ENCODE measurements at regions not wholly inside any gene's neighbourhood (a gene's known extent, or its start where the extent isn't known, plus 50 kb on each side); places are given as distances from the start of the nearest gene placed in this dataset.
A peak's percentile ranks its signal among the peaks of the same experiment; 100 is the strongest.

- Histone ChIP-seq H3K4me1 (ENCODE audit: control insufficient read depth, insufficient read depth, low read length) (peaks cover 83% of the 10 kb centered on the region), H3K27me3 (ENCODE audit: control insufficient read depth, insufficient read depth, low read length) (no peaks in the 10 kb centered on the region), H3K4me3 (ENCODE audit: low read length) (no peak overlapping the region), H3K9me3 (replicated peaks; ENCODE audit: control insufficient read depth, low read depth, low read length) (no peaks in the 10 kb centered on the region), H3K36me3 (ENCODE audit: control insufficient read depth, insufficient read depth, low read length) (no peaks in the 10 kb centered on the region), H3K27ac (ENCODE audit: low read length) (peak overlapping the region; percentile 72)
- 0% methylated on average over 1 of the region's 7 CpGs for whole genome bisulfite sequencing (ENCODE audit: insufficient coverage)
- peak; percentile 96 for DNase-seq
These were observed 100.5 kb downstream of the LRRC74A start for GRCh38 chr14:76926521-76927251.

- 67% methylated on average over 5 of the region's 9 CpGs for WGBS (ENCODE audit: insufficient coverage)
- H3K4me1 ChIP-seq (ENCODE audit: control insufficient read depth, insufficient read depth, low read length) = peaks cover 95% of the 10 kb centered on the region
These were observed 98.9 kb downstream of the LRRC74A start for GRCh38 chr14:76925097-76925441.

GRCh38 chr14:76924371-76925096 is 98.3 kb downstream of the LRRC74A start:
- Histone ChIP-seq H3K36me3 (ENCODE audit: control insufficient read depth, insufficient read depth, low read length) (no peaks in the 10 kb centered on the region), H3K27ac (ENCODE audit: low read length) (peak overlapping the region; percentile 20), H3K4me3 (ENCODE audit: low read length) (no peak overlapping the region), H3K9me3 (replicated peaks; ENCODE audit: control insufficient read depth, low read depth, low read length) (no peaks in the 10 kb centered on the region), H3K4me1 (ENCODE audit: control insufficient read depth, insufficient read depth, low read length) (peaks cover 97% of the 10 kb centered on the region), H3K27me3 (ENCODE audit: control insufficient read depth, insufficient read depth, low read length) (no peaks in the 10 kb centered on the region)
- peak; percentile 79 for DNase-seq
- WGBS (ENCODE audit: insufficient coverage) = 45% methylated on average over 7 of the region's 15 CpGs

More at GRCh38 chr14:76925097-76925441, 98.9 kb downstream of the LRRC74A start:
- Histone ChIP-seq H3K9me3 (replicated peaks; ENCODE audit: control insufficient read depth, low read depth, low read length) (no peaks in the 10 kb centered on the region), H3K36me3 (ENCODE audit: control insufficient read depth, insufficient read depth, low read length) (no peaks in the 10 kb centered on the region), H3K4me3 (ENCODE audit: low read length) (no peak overlapping the region), H3K27me3 (ENCODE audit: control insufficient read depth, insufficient read depth, low read length) (no peaks in the 10 kb centered on the region), H3K27ac (ENCODE audit: low read length) (peak overlapping the region; percentile 20)
- DNase-seq = no peak

DNA sequence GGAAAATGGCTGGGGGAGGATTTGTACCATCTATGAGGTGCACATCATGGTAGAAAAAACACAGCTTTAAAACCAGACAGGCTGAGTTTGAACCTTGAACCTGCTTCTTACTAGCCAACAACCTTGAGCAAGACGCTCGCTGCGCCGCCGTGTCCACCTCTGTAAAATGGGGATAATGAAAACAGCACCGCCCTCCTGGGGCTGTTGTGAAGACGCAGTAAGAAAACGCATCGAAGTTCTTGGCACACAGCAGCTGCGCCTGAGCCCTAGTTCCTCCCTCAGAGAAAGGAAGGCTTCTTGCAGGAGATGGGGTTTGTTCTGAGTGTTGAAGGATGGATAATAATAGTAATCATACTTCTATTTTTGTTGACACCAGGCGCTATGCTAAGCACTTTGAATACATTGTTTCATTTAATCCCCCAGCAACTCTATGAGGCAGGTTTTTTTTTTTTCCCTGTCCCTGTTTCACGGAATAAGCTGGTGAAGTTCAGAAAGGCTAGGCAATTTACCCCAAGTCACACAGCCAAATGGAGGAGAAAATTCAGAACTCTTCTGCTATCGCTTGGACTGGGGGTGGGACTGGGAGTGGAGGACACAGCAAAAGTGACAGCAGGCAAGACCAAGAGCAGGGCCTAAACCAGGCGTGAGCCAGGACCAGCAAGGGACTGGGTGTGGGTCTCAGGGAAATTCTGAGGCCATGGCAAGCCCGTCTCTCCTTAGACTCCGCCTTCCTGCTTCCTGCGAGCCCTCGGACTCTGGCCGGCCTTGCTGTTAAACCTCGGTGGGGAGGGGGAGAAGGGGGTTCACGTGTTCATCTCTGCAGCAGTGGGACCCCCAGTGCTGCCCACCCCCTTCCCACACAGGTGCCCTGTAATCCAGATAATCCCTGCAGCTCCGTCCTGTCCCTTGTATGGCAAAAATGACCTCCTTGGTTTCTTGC is 97.5 kb downstream of the LRRC74A start:
- Histone ChIP-seq H3K4me1 (ENCODE audit: control insufficient read depth, insufficient read depth, low read length) (peaks cover 99% of the 10 kb centered on the region), H3K27ac (ENCODE audit: low read length) (peak overlapping the region; percentile 86), H3K9me3 (replicated peaks; ENCODE audit: control insufficient read depth, low read depth, low read length) (no peaks in the 10 kb centered on the region), H3K4me3 (ENCODE audit: low read length) (no peak overlapping the region), H3K36me3 (ENCODE audit: control insufficient read depth, insufficient read depth, low read length) (no peaks in the 10 kb centered on the region), H3K27me3 (ENCODE audit: control insufficient read depth, insufficient read depth, low read length) (no peaks in the 10 kb centered on the region)
- 64% methylated on average over 9 of the region's 22 CpGs for WGBS (ENCODE audit: insufficient coverage)
- DNase-seq = peak; percentile 44

DNA sequence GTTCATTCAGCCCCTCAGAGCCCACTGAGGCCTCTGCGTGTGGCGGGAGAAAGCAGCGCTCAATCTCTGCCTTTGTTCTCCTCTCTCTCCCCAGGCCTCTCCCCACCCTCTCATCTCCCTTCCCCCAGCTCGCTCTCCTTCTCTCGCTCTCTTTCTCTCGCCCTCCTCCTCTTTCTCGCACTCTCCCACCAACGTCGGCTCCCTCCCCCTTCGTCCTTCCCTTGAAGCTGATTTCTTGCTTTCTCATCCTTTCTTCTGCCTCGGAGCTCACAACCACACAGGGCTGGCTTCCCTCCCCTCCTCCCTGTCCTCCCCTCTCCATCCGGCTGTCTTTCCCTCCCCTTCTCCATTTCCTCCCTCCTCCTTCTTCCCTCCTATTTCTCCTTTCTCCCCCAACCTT is 96.4 kb downstream of the LRRC74A start:
- DNase-seq = peak; percentile 83
- Histone ChIP-seq H3K4me1 (ENCODE audit: control insufficient read depth, insufficient read depth, low read length) (peaks cover 100% of the 10 kb centered on the region), H3K27me3 (ENCODE audit: control insufficient read depth, insufficient read depth, low read length) (no peaks in the 10 kb centered on the region), H3K9me3 (replicated peaks; ENCODE audit: control insufficient read depth, low read depth, low read length) (no peaks in the 10 kb centered on the region), H3K27ac (ENCODE audit: low read length) (peak overlapping the region; percentile 86), H3K36me3 (ENCODE audit: control insufficient read depth, insufficient read depth, low read length) (no peaks in the 10 kb centered on the region), H3K4me3 (ENCODE audit: low read length) (no peak overlapping the region)
- WGBS (ENCODE audit: insufficient coverage) = 21% methylated on average over 11 of the region's 12 CpGs

GRCh38 chr14:76922092-76922491 is 95.9 kb downstream of the LRRC74A start:
- 92% methylated on average over 4 of the region's 5 CpGs for WGBS (ENCODE audit: insufficient coverage)
- Histone ChIP-seq H3K4me3 (ENCODE audit: low read length) (no peak overlapping the region), H3K9me3 (replicated peaks; ENCODE audit: control insufficient read depth, low read depth, low read length) (no peaks in the 10 kb centered on the region), H3K4me1 (ENCODE audit: control insufficient read depth, insufficient read depth, low read length) (peaks cover 100% of the 10 kb centered on the region), H3K27ac (ENCODE audit: low read length) (peak overlapping the region; percentile 86), H3K36me3 (ENCODE audit: control insufficient read depth, insufficient read depth, low read length) (no peaks in the 10 kb centered on the region), H3K27me3 (ENCODE audit: control insufficient read depth, insufficient read depth, low read length) (no peaks in the 10 kb centered on the region)
- DNase-seq = no peak

- no peaks in the 10 kb centered on the region for H3K36me3 ChIP-seq (ENCODE audit: control insufficient read depth, insufficient read depth, low read length)
- DNase-seq = peak; percentile 39
- no CpG with 5 or more reads among the region's 4 CpGs for WGBS (ENCODE audit: insufficient coverage)
- no peaks in the 10 kb centered on the region for H3K9me3 ChIP-seq (replicated peaks; ENCODE audit: control insufficient read depth, low read depth, low read length)
- H3K27ac ChIP-seq (ENCODE audit: low read length) = peak overlapping the region; percentile 99
- no peak overlapping the region for H3K4me3 ChIP-seq (ENCODE audit: low read length)
- peaks cover 100% of the 10 kb centered on the region for H3K4me1 ChIP-seq (ENCODE audit: control insufficient read depth, insufficient read depth, low read length)
- no peaks in the 10 kb centered on the region for H3K27me3 ChIP-seq (ENCODE audit: control insufficient read depth, insufficient read depth, low read length)
These were observed 94.8 kb downstream of the LRRC74A start for GRCh38 chr14:76921088-76921399.

GRCh38 chr14:76920331-76921087 is 94.3 kb downstream of the LRRC74A start:
- Histone ChIP-seq H3K4me1 (ENCODE audit: control insufficient read depth, insufficient read depth, low read length) (peaks cover 97% of the 10 kb centered on the region), H3K9me3 (replicated peaks; ENCODE audit: control insufficient read depth, low read depth, low read length) (no peaks in the 10 kb centered on the region), H3K27me3 (ENCODE audit: control insufficient read depth, insufficient read depth, low read length) (no peaks in the 10 kb centered on the region), H3K36me3 (ENCODE audit: control insufficient read depth, insufficient read depth, low read length) (no peaks in the 10 kb centered on the region), H3K4me3 (ENCODE audit: low read length) (no peak overlapping the region), H3K27ac (ENCODE audit: low read length) (peak overlapping the region; percentile 99)
- peak; percentile 89 for DNase-seq
- 28% methylated on average over 7 of the region's 13 CpGs for WGBS (ENCODE audit: insufficient coverage)

GRCh38 chr14:76919431-76920330 is 93.5 kb downstream of the LRRC74A start:
- WGBS (ENCODE audit: insufficient coverage) = 2% methylated on average over 6 of the region's 21 CpGs
- peak overlapping the region; percentile 99 for H3K27ac ChIP-seq (ENCODE audit: low read length)
- peaks cover 89% of the 10 kb centered on the region for H3K4me1 ChIP-seq (ENCODE audit: control insufficient read depth, insufficient read depth, low read length)
- DNase-seq = peak; percentile 99
- peak overlapping the region; percentile 11 for H3K4me3 ChIP-seq (ENCODE audit: low read length)
- H3K9me3 ChIP-seq (replicated peaks; ENCODE audit: control insufficient read depth, low read depth, low read length) = no peaks in the 10 kb centered on the region
- no peaks in the 10 kb centered on the region for H3K36me3 ChIP-seq (ENCODE audit: control insufficient read depth, insufficient read depth, low read length)
- no peaks in the 10 kb centered on the region for H3K27me3 ChIP-seq (ENCODE audit: control insufficient read depth, insufficient read depth, low read length)

All from muscle of leg (tissue), 3 donors.